ENCODE measurements at regions not wholly inside any gene's neighbourhood (a gene's known extent, or its start where the extent isn't known, plus 50 kb on each side); places are given as distances from the start of the nearest gene placed in this dataset.

DNA sequence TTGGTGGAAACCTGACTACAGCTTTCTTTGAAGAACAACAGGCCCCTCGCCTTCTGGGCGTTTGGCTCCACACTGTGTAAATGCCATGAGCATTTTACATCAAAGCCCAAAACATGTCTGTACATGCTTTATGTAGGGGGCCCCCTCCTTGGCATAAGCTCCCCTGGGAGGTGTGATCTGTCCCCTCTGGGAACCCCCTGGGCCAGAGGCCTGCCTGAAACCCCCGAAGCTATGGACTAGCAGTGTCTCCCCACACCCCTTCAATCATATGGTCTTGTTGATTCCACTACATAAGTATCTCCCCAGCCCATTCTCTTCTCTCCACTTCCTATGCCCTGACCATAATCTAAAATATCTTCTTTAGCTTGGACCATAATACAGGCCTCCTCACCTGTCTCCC, 241.5 kb downstream of the C1orf94 start:
- H3K27me3 ChIP-seq (ENCODE audit: control insufficient read depth, insufficient read depth, low read length): peaks cover 2% of the 10 kb centered on the region
- no peaks in the 10 kb centered on the region for H3K36me3 Mint-ChIP-seq
- no peak overlapping the region for H3K4me3 Mint-ChIP-seq
- no peaks in the 10 kb centered on the region for H3K9me3 ChIP-seq (ENCODE audit: control insufficient read depth in 2 of 2, low read length in 2 of 2)
- no peak overlapping the region for H3K4me3 ChIP-seq (ENCODE audit: low read depth, low read length)
- no peaks in the 10 kb centered on the region for H3K4me1 Mint-ChIP-seq
- no peaks in the 10 kb centered on the region for H3K4me1 ChIP-seq (ENCODE audit: control insufficient read depth, insufficient read depth, low read length, poor library complexity, severe bottlenecking)
- ATAC-seq (ENCODE audit: low read depth in 2 of 2) (no peak), DNase-seq (no peak)
- H3K27me3 Mint-ChIP-seq: peaks cover 4% of the 10 kb centered on the region
- peaks cover 0 to 1% (median 0%) of the 10 kb centered on the region in 7 donors for H3K9me3 Mint-ChIP-seq
- H3K27ac Mint-ChIP-seq: no peak overlapping the region
- no peak overlapping the region for H3K27ac ChIP-seq (ENCODE audit: insufficient read depth, low read length, poor library complexity, severe bottlenecking)
- no peaks in the 10 kb centered on the region for H3K36me3 ChIP-seq (ENCODE audit: control insufficient read depth, insufficient read depth, low read length)

DNA sequence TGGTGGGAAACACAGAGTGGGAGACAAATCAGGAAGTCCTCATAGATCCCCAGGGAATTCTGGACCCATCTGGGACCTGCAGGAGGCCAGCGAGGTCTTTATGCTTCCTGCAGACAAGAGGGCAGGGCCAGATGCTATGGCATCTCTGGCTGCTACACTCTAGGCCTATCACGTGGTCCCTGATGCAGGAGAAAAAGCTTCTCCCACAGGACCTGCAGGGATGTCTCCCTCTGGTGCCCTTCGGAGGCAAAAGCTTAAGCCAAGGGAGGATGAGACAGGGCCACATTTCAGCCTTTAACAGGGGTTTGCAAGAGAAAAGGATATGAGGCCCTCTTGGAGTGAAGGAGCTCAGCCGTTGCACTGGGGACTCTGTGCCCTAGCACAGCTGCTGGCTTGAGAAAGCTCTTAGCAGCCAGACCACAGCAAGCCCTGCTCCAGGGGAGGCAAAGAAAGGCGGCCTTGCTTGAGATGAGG, 243.0 kb downstream of the C1orf94 start:
- Histone ChIP-seq H3K36me3 (ENCODE audit: control insufficient read depth, insufficient read depth, low read length) (no peaks in the 10 kb centered on the region), H3K4me1 (ENCODE audit: control insufficient read depth, insufficient read depth, low read length, poor library complexity, severe bottlenecking) (no peaks in the 10 kb centered on the region), H3K27ac (ENCODE audit: insufficient read depth, low read length, poor library complexity, severe bottlenecking) (no peak overlapping the region), H3K4me3 (ENCODE audit: low read depth, low read length) (no peak overlapping the region), H3K27me3 (ENCODE audit: control insufficient read depth, insufficient read depth, low read length) (peaks cover 2% of the 10 kb centered on the region), H3K9me3 (ENCODE audit: control insufficient read depth in 2 of 2, low read length in 2 of 2) (no peaks in the 10 kb centered on the region)
- Mint-ChIP-seq H3K9me3 (peaks cover 0 to 1% (median 0%) of the 10 kb centered on the region in 7 donors), H3K36me3 (no peaks in the 10 kb centered on the region), H3K27me3 (peaks cover 4% of the 10 kb centered on the region), H3K4me1 (no peaks in the 10 kb centered on the region), H3K4me3 (no peak overlapping the region), H3K27ac (no peak overlapping the region)
- DNase-seq (no peak), ATAC-seq (ENCODE audit: low read depth in 2 of 2) (no peak)

- no peak overlapping the region for H3K4me3 Mint-ChIP-seq
- ATAC-seq (ENCODE audit: low read depth in 2 of 2) (no peak), DNase-seq (no peak)
- H3K27ac Mint-ChIP-seq: no peak overlapping the region
- peaks cover 8% of the 10 kb centered on the region for H3K27me3 Mint-ChIP-seq
- Histone ChIP-seq H3K9me3 (ENCODE audit: control insufficient read depth in 2 of 2, low read length in 2 of 2) (no peaks in the 10 kb centered on the region), H3K4me3 (ENCODE audit: low read depth, low read length) (no peak overlapping the region), H3K27ac (ENCODE audit: insufficient read depth, low read length, poor library complexity, severe bottlenecking) (no peak overlapping the region), H3K4me1 (ENCODE audit: control insufficient read depth, insufficient read depth, low read length, poor library complexity, severe bottlenecking) (no peaks in the 10 kb centered on the region), H3K27me3 (ENCODE audit: control insufficient read depth, insufficient read depth, low read length) (peaks cover 2% of the 10 kb centered on the region), H3K36me3 (ENCODE audit: control insufficient read depth, insufficient read depth, low read length) (no peaks in the 10 kb centered on the region)
- H3K9me3 Mint-ChIP-seq: no peaks in the 10 kb centered on the region
- no peaks in the 10 kb centered on the region for H3K36me3 Mint-ChIP-seq
- no peaks in the 10 kb centered on the region for H3K4me1 Mint-ChIP-seq
These were observed 248.3 kb downstream of the C1orf94 start for GRCh38 chr1:34425046-34425445.

GRCh38 chr1:34425785-34426184, 249.1 kb downstream of the C1orf94 start:
- H3K27ac ChIP-seq (ENCODE audit: insufficient read depth, low read length, poor library complexity, severe bottlenecking): no peak overlapping the region
- H3K36me3 ChIP-seq (ENCODE audit: control insufficient read depth, insufficient read depth, low read length): no peaks in the 10 kb centered on the region
- Mint-ChIP-seq H3K4me3 (no peak overlapping the region), H3K27ac (no peak overlapping the region), H3K9me3 (no peaks in the 10 kb centered on the region), H3K36me3 (no peaks in the 10 kb centered on the region), H3K4me1 (no peaks in the 10 kb centered on the region), H3K27me3 (peaks cover 8% of the 10 kb centered on the region)
- H3K4me3 ChIP-seq (ENCODE audit: low read depth, low read length): no peak overlapping the region
- ATAC-seq (ENCODE audit: low read depth in 2 of 2) (no peak), DNase-seq (no peak)
- H3K9me3 ChIP-seq (ENCODE audit: control insufficient read depth in 2 of 2, low read length in 2 of 2): no peaks in the 10 kb centered on the region
- H3K4me1 ChIP-seq (ENCODE audit: control insufficient read depth, insufficient read depth, low read length, poor library complexity, severe bottlenecking): no peaks in the 10 kb centered on the region
- peaks cover 2% of the 10 kb centered on the region for H3K27me3 ChIP-seq (ENCODE audit: control insufficient read depth, insufficient read depth, low read length)

GRCh38 chr1:34426325-34426896, 249.7 kb downstream of the C1orf94 start:
- Histone ChIP-seq H3K36me3 (ENCODE audit: control insufficient read depth, insufficient read depth, low read length) (no peaks in the 10 kb centered on the region), H3K4me3 (ENCODE audit: low read depth, low read length) (no peak overlapping the region), H3K27ac (ENCODE audit: insufficient read depth, low read length, poor library complexity, severe bottlenecking) (no peak overlapping the region), H3K9me3 (ENCODE audit: control insufficient read depth in 2 of 2, low read length in 2 of 2) (no peaks in the 10 kb centered on the region), H3K27me3 (ENCODE audit: control insufficient read depth, insufficient read depth, low read length) (peaks cover 2% of the 10 kb centered on the region), H3K4me1 (ENCODE audit: control insufficient read depth, insufficient read depth, low read length, poor library complexity, severe bottlenecking) (no peaks in the 10 kb centered on the region)
- ATAC-seq (ENCODE audit: low read depth in 2 of 2) (no peak), DNase-seq (no peak)
- Mint-ChIP-seq H3K27me3 (peaks cover 8% of the 10 kb centered on the region), H3K9me3 (no peaks in the 10 kb centered on the region), H3K4me1 (no peaks in the 10 kb centered on the region), H3K27ac (no peak overlapping the region), H3K36me3 (no peaks in the 10 kb centered on the region), H3K4me3 (no peak overlapping the region)

DNA sequence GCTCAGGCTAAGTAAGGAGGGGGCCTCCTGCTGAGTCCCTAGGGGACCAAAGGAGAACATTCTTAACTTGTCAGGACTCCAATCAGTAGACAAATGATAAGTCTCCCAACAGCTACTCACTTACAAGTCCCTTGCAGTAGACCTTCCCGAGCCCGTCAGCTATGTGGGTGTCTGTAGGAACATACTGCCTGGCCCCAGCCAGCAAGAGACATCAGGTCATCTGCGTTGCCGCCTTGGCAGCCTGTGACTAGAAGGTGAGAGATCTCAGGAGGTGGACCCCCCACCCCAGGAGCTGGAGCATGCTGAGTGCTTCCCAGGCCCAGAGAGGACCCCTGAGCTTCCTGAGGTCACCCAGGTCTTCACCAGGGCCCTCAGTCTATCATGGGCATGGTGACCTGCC, 250.5 kb downstream of the C1orf94 start:
- H3K4me1 Mint-ChIP-seq: no peaks in the 10 kb centered on the region
- Histone ChIP-seq H3K27ac (ENCODE audit: insufficient read depth, low read length, poor library complexity, severe bottlenecking) (no peak overlapping the region), H3K9me3 (ENCODE audit: control insufficient read depth in 2 of 2, low read length in 2 of 2) (no peaks in the 10 kb centered on the region), H3K27me3 (ENCODE audit: control insufficient read depth, insufficient read depth, low read length) (peaks cover 2% of the 10 kb centered on the region), H3K36me3 (ENCODE audit: control insufficient read depth, insufficient read depth, low read length) (no peaks in the 10 kb centered on the region), H3K4me3 (ENCODE audit: low read depth, low read length) (no peak overlapping the region), H3K4me1 (ENCODE audit: control insufficient read depth, insufficient read depth, low read length, poor library complexity, severe bottlenecking) (no peaks in the 10 kb centered on the region)
- no peak for DNase-seq
- H3K36me3 Mint-ChIP-seq: no peaks in the 10 kb centered on the region
- H3K9me3 Mint-ChIP-seq: peaks cover 0 to 2% (median 0%) of the 10 kb centered on the region in 7 donors
- H3K27me3 Mint-ChIP-seq: peaks cover 8% of the 10 kb centered on the region
- ATAC-seq (ENCODE audit: low read depth in 2 of 2): no peak
- H3K4me3 Mint-ChIP-seq: no peak overlapping the region
- no peak overlapping the region for H3K27ac Mint-ChIP-seq

- ATAC-seq (ENCODE audit: low read depth in 2 of 2): no peak
- no peaks in the 10 kb centered on the region for H3K9me3 ChIP-seq (ENCODE audit: control insufficient read depth in 2 of 2, low read length in 2 of 2)
- peaks cover 0 to 2% (median 0%) of the 10 kb centered on the region in 7 donors for H3K9me3 Mint-ChIP-seq
- H3K4me1 Mint-ChIP-seq: no peaks in the 10 kb centered on the region
- no peak for DNase-seq
- no peaks in the 10 kb centered on the region for H3K4me1 ChIP-seq (ENCODE audit: control insufficient read depth, insufficient read depth, low read length, poor library complexity, severe bottlenecking)
- H3K36me3 ChIP-seq (ENCODE audit: control insufficient read depth, insufficient read depth, low read length): no peaks in the 10 kb centered on the region
- H3K27ac Mint-ChIP-seq: no peak overlapping the region
- H3K27me3 Mint-ChIP-seq: no peaks in the 10 kb centered on the region
- H3K4me3 Mint-ChIP-seq: no peak overlapping the region
- H3K36me3 Mint-ChIP-seq: no peaks in the 10 kb centered on the region
- H3K27me3 ChIP-seq (ENCODE audit: control insufficient read depth, insufficient read depth, low read length): peaks cover 6% of the 10 kb centered on the region
- H3K27ac ChIP-seq (ENCODE audit: insufficient read depth, low read length, poor library complexity, severe bottlenecking): no peak overlapping the region
- no peak overlapping the region for H3K4me3 ChIP-seq (ENCODE audit: low read depth, low read length)
These were observed 256.4 kb downstream of the C1orf94 start for GRCh38 chr1:34433099-34433498.

DNA sequence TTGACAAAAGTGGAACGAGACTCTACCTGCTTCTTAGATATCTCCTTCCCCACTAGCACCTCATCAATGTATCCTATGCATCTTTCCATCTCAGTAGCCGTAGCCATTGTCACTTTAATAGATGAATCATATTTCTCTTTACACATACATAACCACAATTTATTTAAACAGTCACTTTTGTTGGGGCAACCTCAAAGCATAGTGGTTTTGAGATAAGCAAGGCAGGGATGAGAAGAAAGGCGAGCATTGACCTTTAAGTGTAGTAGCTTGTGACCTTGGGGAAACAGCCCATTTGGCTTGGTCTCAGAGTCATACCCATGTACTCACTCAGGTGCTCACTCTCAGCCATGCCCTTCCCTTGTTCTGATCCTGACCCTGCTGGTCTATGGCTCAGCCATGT, 260.1 kb downstream of the C1orf94 start:
- Histone ChIP-seq H3K27me3 (ENCODE audit: control insufficient read depth, insufficient read depth, low read length) (peaks cover 9% of the 10 kb centered on the region), H3K4me1 (ENCODE audit: control insufficient read depth, insufficient read depth, low read length, poor library complexity, severe bottlenecking) (no peaks in the 10 kb centered on the region), H3K36me3 (ENCODE audit: control insufficient read depth, insufficient read depth, low read length) (no peaks in the 10 kb centered on the region), H3K4me3 (ENCODE audit: low read depth, low read length) (no peak overlapping the region), H3K27ac (ENCODE audit: insufficient read depth, low read length, poor library complexity, severe bottlenecking) (no peak overlapping the region), H3K9me3 (ENCODE audit: control insufficient read depth in 2 of 2, low read length in 2 of 2) (no peaks in the 10 kb centered on the region)
- no peaks in the 10 kb centered on the region for H3K4me1 Mint-ChIP-seq
- DNase-seq (no peak), ATAC-seq (ENCODE audit: low read depth in 2 of 2) (no peak)
- H3K27ac Mint-ChIP-seq: no peak overlapping the region
- peaks cover 0 to 4% (median 0%) of the 10 kb centered on the region in 7 donors for H3K9me3 Mint-ChIP-seq
- H3K36me3 Mint-ChIP-seq: no peaks in the 10 kb centered on the region
- H3K27me3 Mint-ChIP-seq: peaks cover 6% of the 10 kb centered on the region
- H3K4me3 Mint-ChIP-seq: no peak overlapping the region
